ENCODE measurements at regions not wholly inside any gene's neighbourhood (a gene's known extent, or its start where the extent isn't known, plus 50 kb on each side); places are given as distances from the start of the nearest gene placed in this dataset.
"Not testable (repeated sequence)": the region's sequence is repeated elsewhere in the genome, so short reads cannot be mapped to it uniquely, and the experiment has no call there.

GRCh38 chrX:102858826-102859549 is 78.1 kb upstream of the RAB40AL start:
- H3K9me3 Mint-ChIP-seq; H3K27me3 Mint-ChIP-seq; H3K36me3 Mint-ChIP-seq (ENCODE audit: low read depth); H3K4me1 Mint-ChIP-seq; DNase-seq; POLR2A ChIA-PET; H3K4me3 Mint-ChIP-seq; H3K27ac Mint-ChIP-seq: not testable (repeated sequence)
- CTCF ChIA-PET = interaction anchor here (2.0 kb wide), 1 partner anchor 22 kb away, joined by 4 read pairs; no protein-coding TSS in a partner anchor

DNA sequence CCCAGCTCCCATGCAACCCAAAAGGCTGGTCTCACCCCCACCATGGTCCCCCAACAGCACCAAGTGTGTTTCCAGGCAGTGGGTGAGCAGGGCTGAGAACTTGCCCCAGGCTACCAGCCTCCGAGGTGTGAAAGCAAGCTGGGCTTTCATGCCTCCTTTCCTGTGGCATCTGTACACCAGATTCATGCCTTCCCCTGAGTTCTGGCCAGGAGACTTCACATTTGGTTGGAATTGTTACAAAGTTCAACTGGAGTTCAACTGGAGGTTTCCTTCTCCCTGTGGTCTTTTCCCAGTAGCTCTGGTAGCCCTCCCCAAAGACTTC is 77.6 kb upstream of the RAB40AL start:
- no peak overlapping the region for H3K27ac Mint-ChIP-seq
- H3K9me3 Mint-ChIP-seq = no peaks in the 10 kb centered on the region
- no peaks in the 10 kb centered on the region for H3K4me1 Mint-ChIP-seq
- H3K27me3 Mint-ChIP-seq = no peaks in the 10 kb centered on the region
- H3K4me3 Mint-ChIP-seq = no peak overlapping the region
- ChIA-PET POLR2A (no interaction called here), CTCF (interaction anchor here (2.0 kb wide), 1 partner anchor 21 kb away, joined by 4 read pairs; no protein-coding TSS in a partner anchor)
- DNase-seq = no peak
- H3K36me3 Mint-ChIP-seq (ENCODE audit: low read depth) = no peaks in the 10 kb centered on the region

DNA sequence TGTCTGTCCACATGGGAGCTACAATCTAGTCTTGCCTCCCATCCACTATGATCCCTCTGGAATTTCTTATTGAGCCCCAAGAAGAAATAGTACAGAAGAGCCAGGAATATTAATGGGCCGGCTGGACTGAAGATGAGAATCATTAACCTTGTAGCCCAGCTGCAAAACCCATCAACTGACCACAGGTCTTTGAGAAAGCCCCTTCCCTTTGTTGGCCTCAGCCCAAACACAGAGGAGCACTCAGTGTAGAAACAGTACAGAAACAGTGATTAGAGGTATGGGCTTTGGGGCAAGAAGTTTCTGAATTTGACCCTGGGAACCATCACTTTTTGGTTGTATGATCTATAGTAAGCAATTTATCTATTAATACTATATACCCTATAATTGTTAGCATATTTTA is 76.8 kb upstream of the RAB40AL start:
- H3K4me3 Mint-ChIP-seq = no peak overlapping the region
- no peak overlapping the region for H3K27ac Mint-ChIP-seq
- H3K27me3 Mint-ChIP-seq = no peaks in the 10 kb centered on the region
- peaks cover 2% of the 10 kb centered on the region for H3K36me3 Mint-ChIP-seq (ENCODE audit: low read depth)
- no peak for DNase-seq
- no peaks in the 10 kb centered on the region for H3K4me1 Mint-ChIP-seq
- H3K9me3 Mint-ChIP-seq = no peaks in the 10 kb centered on the region
- ChIA-PET CTCF (no interaction called here), POLR2A (no interaction called here)

DNA sequence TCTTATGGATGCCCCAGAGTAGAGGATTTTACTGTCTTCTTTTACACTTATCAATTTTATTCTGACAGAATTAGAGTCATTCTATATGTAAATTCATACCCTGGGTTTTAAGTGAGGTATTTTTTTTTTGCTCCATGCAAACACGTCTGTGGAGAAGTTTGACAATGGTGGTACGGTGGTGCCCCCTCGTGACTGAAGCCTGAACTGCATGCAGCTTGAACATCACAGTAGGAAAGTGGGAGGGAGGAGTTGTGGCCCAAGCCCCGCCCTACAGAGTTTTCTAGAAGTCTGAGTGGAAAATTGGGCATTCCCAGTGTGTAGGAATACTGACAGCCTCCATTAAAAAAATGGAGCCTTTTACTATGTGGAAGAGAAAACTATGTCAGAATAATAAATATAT is 73.3 kb upstream of the RAB40AL start:
- Mint-ChIP-seq H3K36me3 (ENCODE audit: low read depth) (peaks cover 6% of the 10 kb centered on the region), H3K9me3 (no peaks in the 10 kb centered on the region), H3K4me1 (no peaks in the 10 kb centered on the region), H3K27me3 (no peaks in the 10 kb centered on the region), H3K27ac (no peak overlapping the region), H3K4me3 (no peak overlapping the region)
- POLR2A ChIA-PET = no interaction called here
- DNase-seq = peak; percentile 81
- CTCF ChIA-PET = interaction anchor here (0.5 to 1.2 kb wide), 5 partner anchors 37 to 1207 kb away, joined by 3 to 4 read pairs (median 3); no protein-coding TSS in a partner anchor

DNA sequence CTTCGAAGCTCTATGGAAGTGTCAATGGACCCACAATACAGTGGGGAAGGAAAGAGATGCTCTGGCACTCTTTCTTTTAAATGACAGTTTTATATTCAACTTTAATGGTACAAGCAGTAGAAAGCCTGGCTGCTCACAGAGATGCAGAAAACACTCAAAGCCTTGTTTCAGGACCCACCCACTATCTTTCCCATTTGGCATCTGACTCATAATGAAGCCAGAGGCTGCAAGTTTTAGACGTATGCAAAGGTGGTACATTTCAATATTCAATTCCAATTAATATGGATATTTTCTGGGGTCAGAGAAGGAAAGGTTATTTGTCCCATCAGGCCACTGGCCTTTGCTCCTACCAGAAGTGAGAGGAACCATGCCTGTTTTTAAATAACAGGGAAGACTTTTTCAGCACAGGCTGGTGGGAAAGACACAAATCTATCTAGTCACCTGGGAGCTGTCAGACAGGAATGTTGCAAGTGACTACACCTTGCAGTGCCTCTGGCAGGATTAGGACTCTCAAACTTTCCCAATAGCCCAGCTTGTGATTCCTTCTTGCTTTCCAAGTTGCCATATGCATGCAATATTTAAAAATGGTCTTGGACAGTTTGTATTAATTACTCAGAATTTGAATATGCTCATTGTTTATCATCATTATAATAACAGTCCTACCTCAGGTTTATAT is 70.0 kb upstream of the RAB40AL start:
- POLR2A ChIA-PET = no interaction called here
- CTCF ChIA-PET = interaction anchor here (0.7 kb wide), 1 partner anchor 32 kb away, joined by 4 read pairs; no protein-coding TSS in a partner anchor
- Mint-ChIP-seq H3K9me3 (no peaks in the 10 kb centered on the region), H3K4me3 (no peak overlapping the region), H3K27ac (no peak overlapping the region), H3K27me3 (no peaks in the 10 kb centered on the region), H3K4me1 (no peaks in the 10 kb centered on the region), H3K36me3 (ENCODE audit: low read depth) (peaks cover 6% of the 10 kb centered on the region)
- no peak for DNase-seq

- DNase-seq = no peak
- Mint-ChIP-seq H3K4me1 (no peaks in the 10 kb centered on the region), H3K27me3 (no peaks in the 10 kb centered on the region), H3K36me3 (ENCODE audit: low read depth) (no peaks in the 10 kb centered on the region), H3K4me3 (no peak overlapping the region), H3K27ac (no peak overlapping the region), H3K9me3 (no peaks in the 10 kb centered on the region)
- CTCF ChIA-PET = no interaction called here
- POLR2A ChIA-PET = no interaction called here
These were observed 53.6 kb upstream of the RAB40AL start for GRCh38 chrX:102883491-102883890.

All from activated CD4-positive, alpha-beta T cell treated with anti-CD3 and anti-CD28 coated beads, Interleukin-2, amount 10 ng/mL, durations not matched to agents 7 days and 5 days (primary cell).